IMR-90 (cell line): ENCODE measurements at regions not wholly inside any gene's neighbourhood (a gene's known extent, or its start where the extent isn't known, plus 50 kb on each side); places are given as distances from the start of the nearest gene placed in this dataset.

Experiments
- ATAC-seq: fragments of 200-7000 bp; cut with Tn5 transposase; 2 replicates; pipeline ENCODE4 v1.9.1; 2020; ENCODE audit warnings: low read depth, mild to moderate bottlenecking, moderate library complexity
- BruUV-seq: library from RNA; stranded (reverse); fragments of 400-500 nt; replicated peaks from 2 replicates; lab custom pipeline; 2021; lab: Mats Ljungman, UMichigan
- CTCF ChIA-PET: fragments of 300-600 bp; formaldehyde crosslinking; extraction: SDS; loops from one replicate; lab custom pipeline; 2021; ENCODE audit warnings: antibody characterized with exemption; lab: Yijun Ruan, JAX
- POLR2A ChIA-PET: fragments of 300-600 bp; sonication (Branson Sonifier 250); formaldehyde crosslinking; loops from one replicate; lab custom pipeline; 2022; ENCODE audit warnings: antibody characterized with exemption; ENCODE audit not compliant: unreplicated experiment; lab: Charles Lee
- DNase-seq: peaks from one replicate; pipeline ENCODE4 v3.0.0; 2013
- H2AFZ ChIP-seq: replicated peaks from 2 replicates; pipeline ENCODE3; 2013; ENCODE audit warnings: low read length, mild to moderate bottlenecking; ENCODE audit not compliant: poor library complexity
- H2AK5ac ChIP-seq: 2 replicates; pipeline ENCODE4 v1.6.1; 2013; ENCODE audit warnings: low read depth, low read length, inconsistent platforms
- H2AK9ac ChIP-seq: replicated peaks from 2 replicates; pipeline ENCODE3; 2013; ENCODE audit warnings: mild to moderate bottlenecking, low read depth, low read length, moderate library complexity; ENCODE audit not compliant: poor library complexity
- H2BK120ac ChIP-seq: 2 replicates; pipeline ENCODE4 v1.6.1; 2013; ENCODE audit warnings: low read depth, low read length, inconsistent platforms
- H2BK15ac ChIP-seq: 3 replicates; pipeline ENCODE4 v1.6.1; 2013; ENCODE audit warnings: low read depth, low read length, inconsistent platforms
- H2BK20ac ChIP-seq: 2 replicates; pipeline ENCODE4 v1.6.1; 2013; ENCODE audit warnings: low read depth, mild to moderate bottlenecking, inconsistent platforms, low read length, moderate library complexity
- H2BK5ac ChIP-seq: 2 replicates; pipeline ENCODE4 v1.6.1; 2013; ENCODE audit warnings: mild to moderate bottlenecking, low read depth, low read length, inconsistent platforms; ENCODE audit not compliant: poor library complexity, severe bottlenecking
- H3K14ac ChIP-seq: replicated peaks from 2 replicates; pipeline ENCODE4 v1.6.1; 2013; ENCODE audit warnings: low read depth, low read length, inconsistent platforms
- H3K18ac ChIP-seq: 2 replicates; pipeline ENCODE4 v1.6.1; 2013; ENCODE audit warnings: low read depth, low read length, control low read depth
- H3K23ac ChIP-seq: 2 replicates; pipeline ENCODE4 v1.6.1; 2013; ENCODE audit warnings: low read depth, low read length, inconsistent platforms
- H3K27ac ChIP-seq: 2 replicates; pipeline ENCODE4 v1.5.1; 2013; ENCODE audit warnings: mild to moderate bottlenecking, control low read depth, low read length; ENCODE audit not compliant: insufficient read depth
- H3K27me3 ChIP-seq: 2 replicates; pipeline ENCODE4 v1.6.1; 2013; ENCODE audit warnings: low read length; ENCODE audit not compliant: control insufficient read depth, insufficient read depth
- H3K36me3 ChIP-seq: 2 replicates; pipeline ENCODE4 v1.6.1; 2013; ENCODE audit warnings: low read length, mixed read lengths; ENCODE audit not compliant: control insufficient read depth, insufficient read depth
- H3K4ac ChIP-seq: 2 replicates; pipeline ENCODE4 v1.6.1; 2013; ENCODE audit warnings: low read depth, low read length, inconsistent platforms
- H3K4me1 ChIP-seq: 2 replicates; pipeline ENCODE4 v1.6.1; 2013; ENCODE audit warnings: low read length, mixed read lengths; ENCODE audit not compliant: control insufficient read depth, insufficient read depth
- H3K4me2 ChIP-seq: 2 replicates; pipeline ENCODE4 v1.6.1; 2013; ENCODE audit warnings: low read depth, mild to moderate bottlenecking, control low read depth, low read length, moderate library complexity
- H3K4me3 ChIP-seq: 2 replicates; pipeline ENCODE4 v1.5.1; 2013; ENCODE audit warnings: low read depth, mild to moderate bottlenecking, control low read depth, low read length, moderate library complexity; ENCODE audit not compliant: insufficient read depth
- H3K56ac ChIP-seq: 2 replicates; pipeline ENCODE4 v1.6.1; 2013; ENCODE audit warnings: low read length, inconsistent platforms; ENCODE audit not compliant: insufficient read depth; ENCODE audit errors: extremely low read depth
- H3K79me1 ChIP-seq, 2 experiments: 2 replicates each; pipeline ENCODE4 v1.6.1; 2013; ENCODE audit warnings: low read length in 2 of 2, inconsistent platforms in 1 of 2, low read depth in 1 of 2
- H3K9ac ChIP-seq: 2 replicates; pipeline ENCODE4 v1.6.1; 2013; ENCODE audit warnings: low read depth, low read length, control low read depth
- H3K9me1 ChIP-seq: 2 replicates; pipeline ENCODE4 v1.6.1; 2013; ENCODE audit warnings: low read length, inconsistent platforms; ENCODE audit not compliant: insufficient read depth
- H3K9me3 ChIP-seq: 2 replicates; pipeline ENCODE4 v1.6.1; 2013; ENCODE audit warnings: low read length; ENCODE audit not compliant: control insufficient read depth, insufficient read depth
- H4K20me1 ChIP-seq: 2 replicates; pipeline ENCODE4 v1.6.1; 2013; ENCODE audit warnings: low read length, inconsistent platforms; ENCODE audit not compliant: insufficient read depth
- H4K5ac ChIP-seq: 2 replicates; pipeline ENCODE4 v1.6.1; 2013; ENCODE audit warnings: mild to moderate bottlenecking, low read depth, low read length, control low read depth
- H4K8ac ChIP-seq, 2 experiments: 2 replicates each; pipeline ENCODE4 v1.6.1; 2013; ENCODE audit warnings: low read depth in 2 of 2, low read length in 2 of 2, control low read depth in 1 of 2, inconsistent platforms in 1 of 2
- H4K91ac ChIP-seq: 2 replicates; pipeline ENCODE4 v1.6.1; 2013; ENCODE audit warnings: low read depth, low read length, inconsistent platforms; ENCODE audit not compliant: insufficient read depth
- CHD1 ChIP-seq: IDR thresholded peaks from 2 replicates; pipeline ENCODE4 v1.6.1; 2012; ENCODE audit warnings: low read depth, low read length, improper control_type of control experiment
- FOS ChIP-seq: fragments of 150-350 bp; IDR thresholded peaks from 2 replicates; pipeline ENCODE4 v1.6.1; 2016; ENCODE audit warnings: low read depth, low read length
- MAZ ChIP-seq: IDR thresholded peaks from 2 replicates; pipeline ENCODE4 v1.6.1; 2012; ENCODE audit warnings: low read depth, mild to moderate bottlenecking, low read length, improper control_type of control experiment, moderate library complexity, borderline replicate concordance
- RAD21 ChIP-seq: IDR thresholded peaks from 2 replicates; pipeline ENCODE4 v1.6.1; 2012; ENCODE audit warnings: low read length, improper control_type of control experiment
- WGBS, 2 experiments: methylation state at CpG; one replicate each; pipeline versions ENCODE4 v1.1.5 to v1.1.7; 2013; ENCODE audit warnings: missing lambda C conversion rate in 2 of 2; ENCODE audit not compliant: insufficient read length in 1 of 2; ENCODE audit errors: extremely low coverage in 2 of 2; 5-methylcytosine and 5-hydroxymethylcytosine counted together
- dilution Hi-C: fragments of 300-500 bp; cut with HindIII; formaldehyde crosslinking; loops from one replicate; pipeline ENCODE4 v1.14.3; 2018; ENCODE audit warnings: low sequenced_read_pairs; ENCODE audit not compliant: unreplicated experiment
- in situ Hi-C: fragments of 300-500 bp; cut with MboI; formaldehyde crosslinking; loops from 3 replicates; pipeline ENCODE4 v1.14.3; 2019; ENCODE audit warnings: low sequenced_read_pairs, inconsistent platforms, mixed read lengths
- intact Hi-C: fragments of 100-400 bp; cut with micrococcal nuclease; formaldehyde crosslinking; loops from 2 replicates; pipeline ENCODE4 v1.10.0; 2022
- TF ChIP-seq, protein P1 (sequence below): fragments of 150-350 bp; IDR thresholded peaks from 2 replicates; pipeline ENCODE4 v1.6.1; 2017; ENCODE audit warnings: mild to moderate bottlenecking, antibody characterized with exemption, low read length, low read depth

- H4K8ac ChIP-seq, result no peak overlapping the region
- no peaks in the 10 kb centered on the region for H3K9me3 ChIP-seq
- POLR2A ChIA-PET, result no interaction called here
- WGBS, 2 experiments, result no CpG with 5 or more reads among the region's 3 CpGs
- no peak for DNase-seq
- no peak overlapping the region for H3K23ac ChIP-seq
- H4K91ac ChIP-seq, result no peak overlapping the region
- no peaks in the 10 kb centered on the region for H4K20me1 ChIP-seq
- H2AK5ac ChIP-seq, result no peak overlapping the region
- H3K27ac ChIP-seq, result no peak overlapping the region
- no peak overlapping the region for H2BK120ac ChIP-seq
- no peak overlapping the region for H2BK15ac ChIP-seq
- no peak overlapping the region for H3K4me3 ChIP-seq
- H3K9ac ChIP-seq, result no peak overlapping the region
- no peak overlapping the region for H3K4me2 ChIP-seq
- CTCF ChIA-PET, result interaction anchor here (1.1 kb wide), 1 partner anchor 37 kb away, joined by 3 read pairs; no protein-coding TSS in a partner anchor
- in situ Hi-C loops, result no loop called here
- H3K27me3 ChIP-seq, result no peaks in the 10 kb centered on the region
- dilution Hi-C loops, result no loop called here
- no TSS peak for BruUV-seq
- H3K56ac ChIP-seq, result no peak overlapping the region
- no peaks in the 10 kb centered on the region for H3K9me1 ChIP-seq
- no peak for TF ChIP-seq RAD21
- no peak for TF ChIP-seq MAZ
- no peak for TF ChIP-seq CHD1
- TF ChIP-seq, protein P1, sequence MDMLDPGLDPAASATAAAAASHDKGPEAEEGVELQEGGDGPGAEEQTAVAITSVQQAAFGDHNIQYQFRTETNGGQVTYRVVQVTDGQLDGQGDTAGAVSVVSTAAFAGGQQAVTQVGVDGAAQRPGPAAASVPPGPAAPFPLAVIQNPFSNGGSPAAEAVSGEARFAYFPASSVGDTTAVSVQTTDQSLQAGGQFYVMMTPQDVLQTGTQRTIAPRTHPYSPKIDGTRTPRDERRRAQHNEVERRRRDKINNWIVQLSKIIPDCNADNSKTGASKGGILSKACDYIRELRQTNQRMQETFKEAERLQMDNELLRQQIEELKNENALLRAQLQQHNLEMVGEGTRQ, result no peak
- no peak for TF ChIP-seq FOS
- no peaks in the 10 kb centered on the region for H3K4me1 ChIP-seq
- H3K18ac ChIP-seq, result no peak overlapping the region
- H2BK5ac ChIP-seq, result no peak overlapping the region
- H4K5ac ChIP-seq, result no peak overlapping the region
- no peaks in the 10 kb centered on the region for H3K36me3 ChIP-seq
- H3K4ac ChIP-seq, result no peak overlapping the region
- no peak overlapping the region for H3K14ac ChIP-seq
- intact Hi-C loops, result no loop called here
- H2BK20ac ChIP-seq, result no peak overlapping the region
- no peak overlapping the region for H2AK9ac ChIP-seq
- ATAC-seq, result no peak
- H3K79me1 ChIP-seq, result no peaks in the 10 kb centered on the region
- no peak overlapping the region for H2AFZ ChIP-seq
Measured at GRCh38 chr4:123516576-123516975, 120.0 kb downstream of the SPRY1 start.
